Activated T-helper 9 cell treated with anti-CD3 and anti-CD28 coated beads, Interleukin-2, amount 50 U/mL, for 16 hours (primary cell): ENCODE measurements at regions not wholly inside any gene's neighbourhood (a gene's known extent, or its start where the extent isn't known, plus 50 kb on each side); places are given as distances from the start of the nearest gene placed in this dataset.

Experiments
- DNase-seq: peaks from one replicate; pipeline ENCODE4 v3.0.0-alpha.2; 2020; ENCODE audit warnings: low read depth

GRCh38 chr3:188102861-188103547 lies 51.0 kb upstream of the LPP start:
- DNase-seq: no peak

GRCh38 chr3:188104050-188104449 lies 49.9 kb upstream of the LPP start:
- no peak for DNase-seq
